Activated CD8-positive, alpha-beta memory T cell treated with anti-CD3 and anti-CD28 coated beads for 24 hours (primary cell): ENCODE measurements at regions not wholly inside any gene's neighbourhood (a gene's known extent, or its start where the extent isn't known, plus 50 kb on each side); places are given as distances from the start of the nearest gene placed in this dataset.
"Not testable (repeated sequence)": the region's sequence is repeated elsewhere in the genome, so short reads cannot be mapped to it uniquely, and the experiment has no call there.

Experiments used
- DNase-seq: peaks from one replicate; pipeline ENCODE4 v3.0.0-alpha.2; 2020

GRCh38 chr7:142566271-142566670, 183.0 kb upstream of the PRSS1 start:
- no peak for DNase-seq

GRCh38 chr7:142564125-142564524, 185.1 kb upstream of the PRSS1 start:
- DNase-seq = not testable (repeated sequence)

DNA sequence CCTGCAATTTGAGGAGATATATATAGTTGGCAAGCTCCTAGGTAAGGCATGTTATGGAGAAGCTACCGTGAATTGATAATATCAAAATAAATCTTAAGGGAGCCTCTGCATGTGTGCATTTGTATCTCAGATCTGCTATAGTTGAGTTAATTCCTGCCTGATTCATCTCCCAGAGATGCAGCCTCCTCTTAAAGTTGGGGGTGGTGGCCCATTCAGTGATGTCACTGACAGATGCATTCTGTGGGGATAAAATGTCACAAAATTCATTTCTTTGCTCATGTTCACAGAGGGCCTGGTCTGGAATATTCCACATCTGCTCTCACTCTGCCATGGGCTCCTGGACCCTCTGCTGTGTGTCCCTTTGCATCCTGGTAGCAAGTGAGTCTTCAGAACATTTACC, 185.8 kb upstream of the PRSS1 start:
- no peak for DNase-seq

DNA sequence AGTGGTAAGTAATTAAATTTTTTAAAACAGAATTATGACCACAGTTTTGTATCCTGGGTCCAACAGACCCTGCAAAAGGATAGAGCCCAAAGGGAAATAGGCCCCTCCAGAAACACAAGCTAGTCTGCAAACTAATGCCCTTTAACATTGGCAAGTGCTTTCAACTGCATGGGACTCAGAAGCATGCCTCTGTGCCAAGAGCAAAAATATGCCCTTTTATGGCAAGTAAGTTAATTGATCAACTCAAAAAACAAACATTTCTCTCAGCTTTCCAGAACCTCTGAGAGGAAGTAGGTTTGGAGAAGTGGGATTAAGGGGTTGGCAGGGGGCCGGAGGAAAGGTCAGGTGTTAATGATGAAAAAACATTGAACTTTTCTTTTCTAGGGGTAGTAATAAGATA, 186.6 kb upstream of the PRSS1 start:
- DNase-seq = no peak

DNA sequence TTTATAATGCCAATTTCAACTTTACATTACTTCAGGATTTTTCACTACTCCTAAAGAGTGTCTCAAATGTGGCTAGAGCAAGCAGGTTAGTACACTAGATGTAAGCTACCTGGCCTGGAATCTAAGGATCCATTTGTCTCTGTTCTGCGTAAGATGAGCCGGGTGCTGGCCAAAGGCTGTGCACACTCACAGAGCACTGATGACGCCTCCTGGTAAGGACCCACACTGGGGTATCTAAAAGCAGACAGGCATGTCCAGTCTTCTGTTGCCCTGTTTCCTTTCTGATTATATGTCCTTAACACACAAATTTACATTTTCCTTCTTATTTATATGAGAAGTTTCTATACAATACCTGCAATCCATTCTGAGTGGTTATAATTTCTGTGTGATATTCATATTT, 187.9 kb upstream of the PRSS1 start:
- not testable (repeated sequence) for DNase-seq

- DNase-seq = not testable (repeated sequence)
These were observed 188.5 kb upstream of the PRSS1 start for GRCh38 chr7:142560770-142561169.

GRCh38 chr7:142560166-142560565, 189.1 kb upstream of the PRSS1 start:
- DNase-seq = no peak

- DNase-seq = peak; percentile 67
These were observed 191.2 kb upstream of the PRSS1 start for GRCh38 chr7:142557971-142558582.

GRCh38 chr7:142556740-142557139, 192.5 kb upstream of the PRSS1 start:
- DNase-seq = no peak

GRCh38 chr7:142554560-142555532, 194.4 kb upstream of the PRSS1 start:
- DNase-seq = no peak

DNA sequence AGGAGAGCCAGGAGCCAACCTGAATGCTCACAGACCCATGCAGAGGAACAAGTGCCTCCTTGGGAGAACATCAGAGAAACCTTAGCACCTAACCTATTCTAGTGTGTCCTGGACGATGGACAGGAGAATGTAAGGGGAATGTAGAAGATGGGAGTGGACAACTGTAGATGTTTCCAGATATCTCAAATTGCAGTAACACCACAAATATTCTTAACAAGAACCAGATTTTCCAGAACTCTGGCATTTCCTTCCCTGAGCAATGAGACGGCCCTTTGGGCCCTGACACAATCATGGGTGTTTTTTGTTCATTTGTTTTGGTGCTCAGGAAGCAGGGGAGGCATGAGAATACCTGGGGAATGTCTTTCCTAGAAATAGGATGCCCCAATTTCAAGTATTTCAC, 196.1 kb upstream of the PRSS1 start:
- DNase-seq = no peak

GRCh38 chr7:142548978-142549377, 200.3 kb upstream of the PRSS1 start:
- no peak for DNase-seq

- DNase-seq = no peak
These were observed 202.8 kb upstream of the PRSS1 start for GRCh38 chr7:142546452-142546851.

DNA sequence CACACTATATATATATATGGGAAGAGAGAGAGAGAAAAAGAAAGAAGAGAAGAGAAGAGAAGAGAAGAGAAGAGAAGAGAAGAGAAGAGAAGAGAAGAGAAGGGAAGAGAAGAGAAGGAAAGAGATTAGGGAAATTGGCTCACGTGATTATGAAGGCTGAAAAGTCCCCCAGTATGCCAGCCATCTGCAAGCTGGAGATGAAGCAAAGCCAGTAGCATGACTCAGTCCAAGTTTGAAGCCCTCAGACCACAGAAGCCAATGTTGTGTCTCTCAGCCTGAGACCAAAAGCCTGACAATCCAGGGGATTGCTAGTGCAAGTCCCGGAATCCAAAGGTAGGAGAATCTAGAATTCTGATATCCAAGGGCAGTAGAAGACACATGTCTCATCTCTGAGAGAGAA, 206.3 kb upstream of the PRSS1 start:
- DNase-seq = no peak

DNA sequence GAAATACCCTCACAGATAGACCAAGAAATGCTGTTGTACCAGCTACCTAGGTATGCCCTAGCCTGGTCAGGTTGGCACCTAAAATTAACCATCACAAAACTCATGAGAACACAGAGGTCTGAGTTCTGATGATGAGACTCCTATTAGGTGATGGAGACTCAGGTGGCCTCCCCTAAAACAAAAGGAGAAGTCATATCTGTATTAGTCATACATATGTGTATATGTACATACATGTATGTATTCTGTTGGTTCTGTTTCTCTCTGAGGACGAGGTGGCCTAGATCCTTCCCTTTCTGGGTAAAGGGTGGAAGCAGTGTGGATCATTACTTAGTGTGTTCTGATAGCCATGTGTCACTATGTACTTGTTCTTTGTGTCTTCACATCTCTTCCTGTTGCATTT, 207.2 kb upstream of the PRSS1 start:
- DNase-seq = no peak

DNA sequence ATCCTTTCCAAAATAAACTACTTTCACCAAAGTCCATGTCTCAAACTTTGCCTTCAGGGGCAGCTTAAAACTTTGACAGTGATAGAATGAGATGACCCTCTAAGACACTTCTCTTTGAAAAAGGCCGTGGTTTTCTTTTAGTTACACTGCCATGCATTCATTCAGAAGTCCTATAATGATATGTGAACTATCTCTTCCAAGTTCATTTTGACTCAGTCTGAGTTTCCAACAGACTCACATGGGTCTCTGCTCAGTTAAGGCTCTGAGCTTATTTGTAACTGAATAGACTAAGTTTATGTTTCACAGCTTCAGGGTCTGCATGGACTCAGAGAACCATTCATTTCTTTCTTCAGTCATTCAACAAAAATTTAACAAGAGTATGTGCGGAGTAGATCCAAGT, 208.9 kb upstream of the PRSS1 start:
- no peak for DNase-seq

DNA sequence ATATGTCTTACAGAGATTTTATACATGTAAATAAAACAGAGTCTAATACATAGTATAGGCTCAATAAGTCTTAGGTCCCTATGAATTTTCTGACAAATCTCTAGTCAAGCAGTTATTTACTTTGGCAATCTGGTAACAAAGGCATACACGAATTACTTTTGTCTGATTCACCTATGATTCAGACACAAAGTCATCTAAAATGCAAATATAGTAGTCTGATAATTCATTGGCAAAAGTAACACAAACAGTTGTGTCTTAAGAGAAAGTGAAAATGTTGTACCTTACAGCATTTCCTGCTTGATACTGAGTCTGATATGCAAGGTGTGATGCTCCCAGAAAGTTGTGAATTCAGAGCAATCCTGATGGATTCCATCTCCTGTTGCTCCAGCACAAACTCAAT, 209.4 kb upstream of the PRSS1 start:
- no peak for DNase-seq

- DNase-seq = no peak
These were observed 211.5 kb upstream of the PRSS1 start for GRCh38 chr7:142537760-142538159.

GRCh38 chr7:142535123-142535779, 214.0 kb upstream of the PRSS1 start:
- peak; percentile 82 for DNase-seq

GRCh38 chr7:142534726-142535122, 214.5 kb upstream of the PRSS1 start:
- no peak for DNase-seq

GRCh38 chr7:142533920-142534319, 215.4 kb upstream of the PRSS1 start:
- DNase-seq = no peak

GRCh38 chr7:142529591-142529990, 219.7 kb upstream of the PRSS1 start:
- DNase-seq = no peak

- DNase-seq = no peak
These were observed 220.5 kb upstream of the PRSS1 start for GRCh38 chr7:142528608-142529408.
